Suprapubic skin (tissue), 4 donors: ENCODE measurements at regions not wholly inside any gene's neighbourhood (a gene's known extent, or its start where the extent isn't known, plus 50 kb on each side); places are given as distances from the start of the nearest gene placed in this dataset.

Experiments
- DNase-seq, 2 donors: peaks; one replicate each; pipeline ENCODE4 v3.0.0-alpha.2; 2019; ENCODE audit warnings: low spot score in 2 of 2
- H3K27ac ChIP-seq: fragments of 200-600 bp; sonication (generic); one replicate; pipeline ENCODE4 v1.5.1; 2019
- H3K27me3 ChIP-seq: fragments of 200-600 bp; sonication (generic); one replicate; pipeline ENCODE4 v1.5.1; 2019
- H3K36me3 ChIP-seq: fragments of 200-600 bp; sonication (generic); one replicate; pipeline ENCODE4 v1.5.1; 2019
- H3K4me1 ChIP-seq: fragments of 200-600 bp; sonication (generic); one replicate; pipeline ENCODE4 v1.5.1; 2019
- H3K4me3 ChIP-seq: fragments of 200-600 bp; sonication (generic); one replicate; pipeline ENCODE4 v1.5.1; 2019; ENCODE audit warnings: mild to moderate bottlenecking
- H3K9me3 ChIP-seq: fragments of 200-600 bp; sonication (generic); one replicate; pipeline ENCODE4 v1.5.1; 2019
- CTCF ChIP-seq, 2 donors: fragments of 200-600 bp in 1 of 2; fragments of 450-650 bp in 1 of 2; sonication (generic) in 1 of 2; IDR thresholded peaks; one replicate each; pipeline ENCODE4 v1.5.1; 2016 to 2019; ENCODE audit warnings: antibody characterized with exemption in 2 of 2, mild to moderate bottlenecking in 1 of 2, moderate library complexity in 1 of 2
- EP300 ChIP-seq: sonication (generic); formaldehyde crosslinking; IDR thresholded peaks from one replicate; pipeline ENCODE4 v1.6.1; 2017; ENCODE audit warnings: antibody characterized with exemption
- POLR2A ChIP-seq, 2 donors: fragments of 450-650 bp; IDR thresholded peaks; one replicate each; pipeline ENCODE4 v1.6.1; 2017; ENCODE audit warnings: antibody characterized with exemption in 2 of 2, mild to moderate bottlenecking in 2 of 2, moderate library complexity in 2 of 2
- POLR2AphosphoS5 ChIP-seq, 3 donors: sonication (generic); formaldehyde crosslinking; IDR thresholded peaks; one replicate each; pipeline ENCODE4 v1.6.1; 2017; ENCODE audit warnings: antibody characterized with exemption in 3 of 3
- whole genome bisulfite sequencing: methylation state at CpG from one replicate; pipeline ENCODE4 v1.1.5; 2018; 5-methylcytosine and 5-hydroxymethylcytosine counted together

DNA sequence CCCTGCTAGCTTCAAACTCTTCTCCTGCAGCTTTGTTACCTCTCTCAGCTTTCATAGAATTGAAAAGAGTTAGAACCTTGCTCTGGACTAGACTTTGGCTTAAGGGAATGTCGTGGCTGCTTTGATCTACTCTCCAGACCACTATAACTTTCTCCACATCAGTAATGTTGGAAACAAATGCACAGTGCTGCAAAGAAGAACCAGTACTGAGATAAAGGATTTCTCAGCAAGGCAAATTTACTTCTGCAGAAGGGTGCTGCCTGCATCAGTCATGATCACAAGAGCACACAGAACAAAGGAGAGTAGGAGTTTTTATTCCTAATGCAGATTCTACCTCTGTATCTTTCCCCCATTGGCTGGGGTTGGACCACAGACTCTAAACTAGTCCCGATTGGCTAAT lies 621.6 kb upstream of the CHRM3 start:
- H3K36me3 ChIP-seq: no peaks in the 10 kb centered on the region
- H3K9me3 ChIP-seq: peaks cover 5% of the 10 kb centered on the region
- H3K4me1 ChIP-seq: no peaks in the 10 kb centered on the region
- no peak overlapping the region for H3K27ac ChIP-seq
- H3K4me3 ChIP-seq: no peak overlapping the region
- WGBS: 85% methylated on average over 2 of the region's 2 CpGs
- TF ChIP-seq POLR2A (IDR thresholded peaks at IDR 0.05) (no peak), EP300 (no peak), POLR2AphosphoS5 (IDR thresholded peaks at IDR 0.05) (no peak), CTCF (IDR thresholded peaks at IDR 0.05) (no peak)
- DNase-seq: no peak
- H3K27me3 ChIP-seq: no peaks in the 10 kb centered on the region

DNA sequence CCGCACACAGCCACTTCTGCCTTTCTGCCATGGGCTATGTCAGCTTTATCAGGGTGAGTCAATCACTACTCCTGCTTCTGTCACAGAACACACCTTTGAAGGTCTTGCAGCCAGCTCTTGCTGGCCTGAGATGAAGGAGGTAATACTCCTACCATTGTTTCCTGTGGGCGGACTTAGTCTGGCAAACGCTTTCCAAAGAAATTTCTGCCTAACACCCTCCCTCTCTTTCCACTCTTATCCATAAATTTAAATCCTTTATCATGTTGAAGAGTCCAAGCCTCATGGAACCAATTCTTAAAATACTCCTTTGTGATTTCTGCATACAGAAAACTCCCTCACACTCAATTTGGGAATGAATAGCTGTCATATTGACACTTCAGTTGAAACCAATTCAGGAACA lies 633.1 kb upstream of the CHRM3 start:
- Histone ChIP-seq H3K4me3 (no peak overlapping the region), H3K36me3 (no peaks in the 10 kb centered on the region), H3K27ac (no peak overlapping the region), H3K9me3 (no peaks in the 10 kb centered on the region), H3K4me1 (no peaks in the 10 kb centered on the region), H3K27me3 (no peaks in the 10 kb centered on the region)
- WGBS: 39% methylated on average over 3 of the region's 3 CpGs
- no peak for DNase-seq
- TF ChIP-seq CTCF (IDR thresholded peaks at IDR 0.05): no peak
- TF ChIP-seq EP300: no peak
- no peak for TF ChIP-seq POLR2A (IDR thresholded peaks at IDR 0.05)
- TF ChIP-seq POLR2AphosphoS5 (IDR thresholded peaks at IDR 0.05): no peak

DNA sequence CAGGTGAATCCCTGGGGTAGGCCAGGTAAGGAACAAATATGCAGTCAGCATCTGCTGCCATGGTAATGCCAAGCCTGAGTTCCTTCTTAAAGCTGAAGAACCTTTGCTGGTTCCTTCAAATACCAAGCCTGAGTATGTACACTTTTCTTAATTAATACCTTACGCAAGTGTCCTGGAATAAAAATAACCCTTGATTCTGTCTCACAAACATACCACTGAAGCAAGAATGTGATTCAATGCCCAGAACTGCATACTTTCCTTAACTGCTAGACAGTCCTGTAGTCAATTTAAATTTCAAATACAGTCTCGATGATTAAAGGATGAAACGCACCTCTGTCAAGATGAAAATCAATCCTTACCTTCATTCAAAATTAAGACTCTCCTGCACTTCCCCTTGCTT lies 634.0 kb upstream of the CHRM3 start:
- no peaks in the 10 kb centered on the region for H3K4me1 ChIP-seq
- no peaks in the 10 kb centered on the region for H3K36me3 ChIP-seq
- H3K4me3 ChIP-seq: no peak overlapping the region
- H3K27me3 ChIP-seq: no peaks in the 10 kb centered on the region
- no peak overlapping the region for H3K27ac ChIP-seq
- 60% methylated on average over 3 of the region's 3 CpGs for WGBS
- no peak for DNase-seq
- TF ChIP-seq POLR2AphosphoS5 (IDR thresholded peaks at IDR 0.05): no peak
- TF ChIP-seq EP300: no peak
- H3K9me3 ChIP-seq: no peaks in the 10 kb centered on the region

DNA sequence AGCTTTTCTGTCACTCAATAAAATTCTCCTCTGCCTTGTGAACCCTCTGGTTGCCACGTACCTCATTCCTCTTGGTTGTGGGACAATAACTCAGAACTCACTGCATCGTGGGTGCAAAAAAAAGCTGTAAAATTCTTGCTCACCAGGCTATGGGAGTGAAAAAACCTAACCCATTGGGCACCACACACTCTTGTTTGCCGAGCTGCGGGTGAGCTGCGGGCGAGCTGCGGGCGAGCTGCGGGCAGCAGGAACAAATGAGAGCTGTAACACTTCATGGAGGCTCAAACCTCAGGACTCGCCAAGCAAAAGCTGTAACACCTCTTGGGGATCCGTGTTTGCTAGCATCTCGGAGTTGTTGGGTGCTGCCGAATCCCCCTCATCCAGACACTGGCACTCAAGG lies 641.3 kb upstream of the CHRM3 start:
- no peak for DNase-seq
- H3K4me3 ChIP-seq: no peak overlapping the region
- H3K27me3 ChIP-seq: no peaks in the 10 kb centered on the region
- H3K9me3 ChIP-seq: peaks cover 8% of the 10 kb centered on the region
- WGBS: 88% methylated on average over 13 of the region's 13 CpGs
- H3K36me3 ChIP-seq: no peaks in the 10 kb centered on the region
- H3K4me1 ChIP-seq: no peaks in the 10 kb centered on the region
- H3K27ac ChIP-seq: no peak overlapping the region
- TF ChIP-seq POLR2A (IDR thresholded peaks at IDR 0.05) (no peak), CTCF (IDR thresholded peaks at IDR 0.05) (no peak), POLR2AphosphoS5 (IDR thresholded peaks at IDR 0.05) (no peak), EP300 (no peak)

DNA sequence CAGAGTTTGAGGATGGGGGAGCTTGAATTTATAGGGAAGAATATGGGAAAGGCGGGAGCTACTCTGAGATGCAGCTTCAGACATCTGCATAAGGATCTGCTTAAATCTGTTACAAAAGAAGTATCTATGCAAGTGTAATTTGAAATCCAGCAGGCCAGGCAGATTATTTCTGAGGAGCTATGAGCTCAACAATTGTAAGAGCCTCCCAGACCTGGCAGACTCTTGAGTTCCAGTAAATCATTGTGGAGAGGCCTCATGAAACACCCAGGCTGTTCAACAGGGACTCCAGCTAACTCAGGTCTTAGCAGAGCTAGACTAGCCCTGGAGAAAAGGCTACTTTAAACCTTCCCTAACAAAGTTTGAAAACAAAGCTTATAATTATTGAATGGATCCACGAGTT lies 647.5 kb upstream of the CHRM3 start:
- no peaks in the 10 kb centered on the region for H3K36me3 ChIP-seq
- WGBS: 44% methylated on average over 2 of the region's 2 CpGs
- H3K4me1 ChIP-seq: no peaks in the 10 kb centered on the region
- no peak overlapping the region for H3K27ac ChIP-seq
- no peak for DNase-seq
- TF ChIP-seq CTCF (IDR thresholded peaks at IDR 0.05) (no peak), POLR2A (IDR thresholded peaks at IDR 0.05) (no peak), EP300 (no peak), POLR2AphosphoS5 (IDR thresholded peaks at IDR 0.05) (no peak)
- no peaks in the 10 kb centered on the region for H3K27me3 ChIP-seq
- H3K9me3 ChIP-seq: no peaks in the 10 kb centered on the region
- H3K4me3 ChIP-seq: no peak overlapping the region

- Histone ChIP-seq H3K9me3 (no peaks in the 10 kb centered on the region), H3K4me1 (no peaks in the 10 kb centered on the region), H3K36me3 (no peaks in the 10 kb centered on the region), H3K4me3 (no peak overlapping the region), H3K27me3 (no peaks in the 10 kb centered on the region), H3K27ac (no peak overlapping the region)
- TF ChIP-seq CTCF (IDR thresholded peaks at IDR 0.05): no peak
- TF ChIP-seq POLR2A (IDR thresholded peaks at IDR 0.05): no peak
- no peak for TF ChIP-seq POLR2AphosphoS5 (IDR thresholded peaks at IDR 0.05)
- TF ChIP-seq EP300: no peak
- DNase-seq: no peak
Measured at GRCh38 chr1:238727670-238728069, 658.7 kb upstream of the CHRM3 start.
